Activated T-helper 9 cell treated with anti-CD3 and anti-CD28 coated beads, Interleukin-2, amount 50 U/mL, for 16 hours (primary cell): ENCODE measurements at regions not wholly inside any gene's neighbourhood (a gene's known extent, or its start where the extent isn't known, plus 50 kb on each side); places are given as distances from the start of the nearest gene placed in this dataset.
"Not testable (repeated sequence)": the region's sequence is repeated elsewhere in the genome, so short reads cannot be mapped to it uniquely, and the experiment has no call there.

Experiments used
- DNase-seq: peaks from one replicate; pipeline ENCODE4 v3.0.0-alpha.2; 2020; ENCODE audit warnings: low read depth

DNA sequence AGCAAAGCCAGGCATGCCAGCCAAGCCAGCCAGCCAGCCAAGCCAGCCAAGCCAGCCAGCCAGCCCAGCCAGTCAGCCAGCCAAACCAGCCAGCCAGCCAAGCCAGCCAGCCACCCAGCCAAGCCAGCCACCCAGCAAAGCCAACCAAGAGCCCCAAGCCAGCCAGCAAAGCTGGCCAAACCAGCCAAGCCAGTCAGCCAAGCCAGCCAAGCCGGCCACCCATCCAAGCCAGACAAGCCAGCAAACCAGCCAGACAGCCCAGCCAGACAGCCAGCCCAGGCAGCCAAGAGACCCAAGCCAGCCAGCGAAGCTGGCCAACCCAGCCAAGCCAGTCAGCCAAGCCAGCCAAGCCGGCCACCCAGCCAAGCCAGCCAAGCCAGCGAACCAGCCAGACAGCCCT, 338.3 kb upstream of the PLGLB2 start:
- DNase-seq, result not testable (repeated sequence)

- not testable (repeated sequence) for DNase-seq
These were observed 337.5 kb upstream of the PLGLB2 start for GRCh38 chr2:87410371-87410770.

DNA sequence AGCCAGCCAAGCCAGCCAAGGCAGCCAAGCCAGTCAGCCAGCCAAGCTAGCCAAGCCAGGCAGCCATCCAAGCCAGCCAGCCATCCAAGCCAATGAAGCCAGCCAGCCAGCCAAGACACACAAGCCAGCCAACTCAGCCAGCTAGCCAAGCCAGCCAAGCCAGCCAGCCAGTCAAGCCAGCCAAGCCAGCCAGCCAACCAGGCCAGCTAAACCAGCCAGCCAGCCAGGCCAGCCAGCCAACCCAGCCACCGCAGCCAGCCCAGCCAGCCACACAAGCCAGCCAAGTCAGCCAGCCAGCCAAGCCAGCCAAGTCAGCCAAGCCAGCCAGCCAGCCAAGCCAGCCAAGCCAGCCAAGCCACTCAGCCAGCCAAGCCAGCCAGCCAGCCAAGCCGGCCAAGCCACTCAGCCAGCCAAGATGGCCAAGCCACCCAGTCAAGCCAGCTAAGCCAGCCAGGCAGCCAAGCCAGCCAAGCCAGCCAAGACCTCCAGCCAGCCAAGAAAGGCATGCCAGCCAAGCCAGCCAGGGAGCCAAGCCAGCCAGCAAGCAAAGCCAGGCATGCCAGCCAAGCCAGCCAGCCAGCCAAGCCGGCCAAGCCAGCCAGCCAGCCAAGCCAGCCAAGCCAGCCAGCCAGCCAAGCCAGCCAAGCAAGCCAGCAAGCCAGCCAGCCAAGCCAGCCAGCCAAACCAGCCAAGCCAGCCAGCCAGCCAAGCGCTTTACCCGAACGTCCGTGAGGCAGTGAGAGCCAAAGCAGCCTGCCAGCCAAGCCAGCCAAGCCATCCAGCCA, 335.7 kb upstream of the PLGLB2 start:
- DNase-seq, result not testable (repeated sequence)

- DNase-seq, result not testable (repeated sequence)
These were observed 333.6 kb upstream of the PLGLB2 start for GRCh38 chr2:87414331-87414730.

DNA sequence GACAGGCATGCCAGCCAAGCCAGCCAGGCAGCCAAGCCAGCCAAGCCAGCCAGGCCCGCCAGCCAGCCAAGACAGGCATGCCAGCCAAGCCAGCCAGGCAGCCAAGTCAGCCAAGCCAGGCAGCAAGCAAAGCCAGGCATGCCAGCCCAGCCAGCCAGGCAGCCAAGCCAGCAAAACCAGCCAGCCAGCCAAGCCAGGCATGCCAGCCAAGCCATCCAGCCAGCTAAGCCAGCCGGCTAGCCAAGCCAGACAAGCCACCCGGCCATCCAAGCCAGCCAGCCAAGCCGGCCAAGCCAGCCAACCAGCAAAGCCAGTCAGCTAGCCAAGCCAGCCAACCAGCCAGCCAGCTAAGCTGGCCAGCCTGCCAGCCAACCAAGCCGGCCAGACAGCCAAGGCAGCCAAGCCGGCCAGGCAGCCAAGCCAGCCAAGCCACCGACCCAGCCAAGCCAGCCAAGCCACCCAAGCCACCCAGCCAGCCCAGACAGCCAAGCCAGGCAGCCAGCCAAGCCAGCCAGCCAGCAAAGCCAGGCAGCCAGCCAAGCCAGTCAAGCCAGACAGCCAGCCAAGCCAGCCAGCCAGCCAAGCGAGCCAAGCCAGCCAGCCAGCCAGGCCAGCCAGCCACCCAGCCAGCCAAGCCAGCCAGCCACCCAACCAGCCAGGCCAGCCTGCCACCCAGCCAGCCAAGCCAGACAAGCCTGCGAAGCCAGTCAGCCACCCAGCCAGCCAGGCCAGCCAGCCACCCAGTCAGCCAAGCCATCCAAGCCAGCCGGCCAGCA, 332.9 kb upstream of the PLGLB2 start:
- not testable (repeated sequence) for DNase-seq

DNA sequence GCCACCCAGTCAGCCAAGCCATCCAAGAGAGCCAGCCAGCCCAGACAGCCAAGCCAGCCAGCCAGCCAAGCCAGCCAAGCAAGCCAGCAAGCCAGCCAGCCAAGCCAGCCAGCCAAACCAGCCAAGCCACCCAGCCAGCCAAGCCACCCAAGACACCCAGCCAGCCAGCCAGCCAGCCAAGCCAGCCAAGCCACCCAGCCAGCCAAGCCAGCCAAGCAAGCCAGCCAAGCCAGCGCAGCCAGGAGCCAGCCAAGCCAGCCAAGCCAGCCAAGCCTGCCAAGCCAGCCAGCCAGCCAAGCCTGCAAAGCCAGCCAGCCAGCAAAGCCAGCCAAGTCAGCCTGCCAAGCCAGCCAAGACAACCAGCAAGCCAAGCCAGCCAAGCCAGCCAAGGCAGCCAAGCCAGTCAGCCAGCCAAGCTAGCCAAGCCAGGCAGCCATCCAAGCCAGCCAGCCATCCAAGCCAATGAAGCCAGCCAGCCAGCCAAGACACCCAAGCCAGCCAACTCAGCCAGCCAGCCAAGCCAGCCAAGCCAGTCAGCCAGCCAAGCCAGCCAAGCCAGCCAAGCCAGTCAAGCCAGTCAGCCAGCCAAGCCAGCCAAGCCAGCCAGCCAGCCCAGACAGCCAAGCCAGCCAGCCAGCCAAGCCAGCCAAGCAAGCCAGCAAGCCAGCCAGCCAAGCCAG, 332.2 kb upstream of the PLGLB2 start:
- not testable (repeated sequence) for DNase-seq

DNA sequence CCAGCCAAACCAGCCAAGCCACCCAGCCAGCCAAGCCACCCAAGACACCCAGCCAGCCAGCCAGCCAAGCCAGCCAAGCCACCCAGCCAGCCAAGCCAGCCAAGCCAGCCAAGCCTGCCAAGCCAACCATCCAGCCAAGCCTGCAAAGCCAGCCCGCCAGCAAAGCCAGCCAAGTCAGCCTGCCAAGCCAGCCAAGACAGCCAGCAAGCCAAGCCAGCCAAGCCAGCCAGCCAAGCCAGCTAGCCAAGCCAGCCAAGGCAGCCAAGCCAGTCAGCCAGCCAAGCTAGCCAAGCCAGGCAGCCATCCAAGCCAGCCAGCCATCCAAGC, 331.7 kb upstream of the PLGLB2 start:
- not testable (repeated sequence) for DNase-seq

- not testable (repeated sequence) for DNase-seq
These were observed 330.7 kb upstream of the PLGLB2 start for GRCh38 chr2:87417147-87417546.

DNA sequence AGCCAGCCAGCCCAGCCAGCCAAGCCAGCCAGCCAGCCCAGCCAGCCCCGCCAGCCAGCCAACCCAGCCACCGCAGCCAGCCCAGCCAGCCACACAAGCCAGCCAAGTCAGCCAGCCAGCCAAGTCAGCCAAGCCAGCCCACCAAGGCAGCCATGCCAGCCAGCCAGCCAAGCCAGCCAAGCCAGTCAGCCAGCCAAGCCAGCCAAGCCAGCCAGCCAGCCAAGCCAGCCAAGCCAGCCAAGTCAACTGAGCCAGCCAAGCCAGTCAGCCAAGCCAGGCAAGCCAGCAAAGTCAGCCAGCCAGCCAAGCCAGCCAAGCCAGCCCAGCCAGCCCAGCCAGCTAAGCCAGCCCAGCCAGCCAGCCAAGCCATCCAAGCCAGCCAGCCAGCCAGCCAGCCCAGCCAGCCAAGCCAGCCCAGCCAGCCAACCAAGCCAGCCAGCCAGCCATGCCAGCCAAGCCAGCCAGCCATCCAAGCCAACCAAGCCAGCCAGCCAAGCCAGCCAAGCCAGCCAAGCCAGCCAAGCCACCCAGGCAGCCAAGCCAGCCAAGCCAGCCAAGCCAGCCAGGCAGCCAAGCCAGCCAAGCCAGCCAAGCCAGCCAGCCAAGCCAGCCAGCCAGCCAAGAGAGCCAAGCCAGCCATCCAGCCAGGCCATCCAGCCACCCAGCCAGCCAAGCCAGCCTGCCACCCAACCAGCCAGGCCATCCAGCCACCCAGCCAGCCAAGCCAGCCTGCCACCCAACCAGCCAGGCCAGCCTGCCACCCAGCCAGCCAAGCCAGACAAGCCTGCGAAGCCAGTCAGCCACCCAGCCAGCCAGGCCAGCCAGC, 329.9 kb upstream of the PLGLB2 start:
- DNase-seq, result not testable (repeated sequence)

DNA sequence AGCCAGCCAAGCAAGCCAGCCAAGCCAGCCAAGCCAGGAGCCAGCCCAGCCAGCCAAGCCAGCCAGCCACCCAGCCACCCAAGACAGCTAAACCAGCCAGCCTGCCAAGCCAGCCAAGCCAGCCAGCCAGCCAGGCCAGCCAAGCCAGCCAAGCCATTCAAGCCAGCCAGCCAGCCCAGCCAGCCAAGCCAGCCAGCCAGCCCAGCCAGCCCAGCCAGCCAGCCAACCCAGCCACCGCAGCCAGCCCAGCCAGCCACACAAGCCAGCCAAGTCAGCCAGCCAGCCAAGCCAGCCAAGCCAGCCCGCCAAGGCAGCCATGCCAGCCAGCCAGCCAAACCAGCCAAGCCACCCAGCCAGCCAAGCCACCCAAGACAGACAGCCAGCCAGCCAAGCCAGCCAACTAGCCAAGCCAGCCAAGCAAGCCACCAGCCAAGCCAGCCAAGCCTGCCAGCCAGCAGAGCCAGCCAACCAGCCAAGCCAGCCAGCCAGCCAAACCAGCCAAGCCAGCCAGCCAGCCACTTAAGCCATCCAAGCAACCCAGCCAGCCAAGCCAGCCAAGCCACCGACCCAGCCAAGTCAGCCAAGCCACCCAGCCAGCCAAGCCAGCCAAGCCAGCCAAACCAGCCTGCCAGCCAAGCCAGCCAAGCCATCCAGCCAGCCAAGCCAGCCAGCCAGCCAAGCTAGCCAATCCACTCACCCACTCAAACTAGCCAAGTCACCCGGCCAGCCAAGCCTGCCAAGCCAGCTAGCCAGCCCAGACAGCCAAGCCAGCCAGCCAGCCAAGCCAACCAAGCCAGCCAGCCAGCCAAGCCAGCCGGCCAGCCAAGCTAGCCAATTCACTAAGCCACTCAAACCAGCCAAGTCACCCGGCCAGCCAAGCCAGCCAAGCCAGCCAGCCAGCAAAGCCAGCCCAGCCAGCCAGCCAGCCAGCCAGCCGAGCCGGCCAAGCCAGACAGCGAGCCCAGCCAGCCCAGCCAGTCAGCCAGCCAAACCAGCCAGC, 328.8 kb upstream of the PLGLB2 start:
- DNase-seq, result not testable (repeated sequence)

DNA sequence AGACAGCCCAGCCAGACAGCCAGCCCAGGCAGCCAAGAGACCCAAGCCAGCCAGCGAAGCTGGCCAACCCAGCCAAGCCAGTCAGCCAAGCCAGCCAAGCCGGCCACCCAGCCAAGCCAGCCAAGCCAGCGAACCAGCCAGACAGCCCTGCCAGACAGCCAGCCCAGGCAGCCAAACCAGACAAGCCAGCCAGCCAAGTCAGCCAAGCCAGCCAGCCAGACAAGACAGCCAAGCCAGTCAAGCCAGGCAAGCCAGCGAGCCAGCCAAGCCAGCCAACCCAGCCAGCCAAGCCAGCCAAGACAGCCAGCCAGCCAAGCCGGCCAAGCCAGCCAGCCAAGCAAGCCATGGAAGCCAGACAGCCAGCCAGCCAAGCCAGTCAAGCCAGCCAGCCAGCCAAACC, 327.9 kb upstream of the PLGLB2 start:
- not testable (repeated sequence) for DNase-seq

DNA sequence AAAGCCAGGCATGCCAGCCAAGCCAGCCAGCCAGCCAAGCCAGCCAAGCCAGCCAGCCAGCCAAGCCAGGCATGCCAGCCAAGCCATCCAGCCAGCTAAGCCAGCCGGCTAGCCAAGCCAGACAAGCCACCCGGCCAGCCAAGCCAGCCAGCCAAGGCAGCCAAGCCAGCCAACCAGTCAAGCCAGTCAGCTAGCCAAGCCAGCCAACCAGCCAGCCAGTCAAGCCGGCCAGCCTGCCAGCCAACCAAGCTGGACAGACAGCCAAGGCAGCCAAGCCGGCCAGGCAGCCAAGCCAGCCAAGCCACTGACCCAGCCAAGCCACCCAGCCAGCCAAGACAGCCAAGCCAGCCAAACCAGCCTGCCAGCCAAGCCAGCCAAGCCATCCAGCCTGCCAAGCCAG, 326.9 kb upstream of the PLGLB2 start:
- DNase-seq, result not testable (repeated sequence)

- not testable (repeated sequence) for DNase-seq
These were observed 323.8 kb upstream of the PLGLB2 start for GRCh38 chr2:87423796-87424762.

- not testable (repeated sequence) for DNase-seq
These were observed 323.1 kb upstream of the PLGLB2 start for GRCh38 chr2:87424763-87425154.

GRCh38 chr2:87425191-87425590, 322.7 kb upstream of the PLGLB2 start:
- DNase-seq, result not testable (repeated sequence)

GRCh38 chr2:87425717-87426116, 322.2 kb upstream of the PLGLB2 start:
- not testable (repeated sequence) for DNase-seq

GRCh38 chr2:87428452-87429130, 319.3 kb upstream of the PLGLB2 start:
- DNase-seq, result not testable (repeated sequence)

DNA sequence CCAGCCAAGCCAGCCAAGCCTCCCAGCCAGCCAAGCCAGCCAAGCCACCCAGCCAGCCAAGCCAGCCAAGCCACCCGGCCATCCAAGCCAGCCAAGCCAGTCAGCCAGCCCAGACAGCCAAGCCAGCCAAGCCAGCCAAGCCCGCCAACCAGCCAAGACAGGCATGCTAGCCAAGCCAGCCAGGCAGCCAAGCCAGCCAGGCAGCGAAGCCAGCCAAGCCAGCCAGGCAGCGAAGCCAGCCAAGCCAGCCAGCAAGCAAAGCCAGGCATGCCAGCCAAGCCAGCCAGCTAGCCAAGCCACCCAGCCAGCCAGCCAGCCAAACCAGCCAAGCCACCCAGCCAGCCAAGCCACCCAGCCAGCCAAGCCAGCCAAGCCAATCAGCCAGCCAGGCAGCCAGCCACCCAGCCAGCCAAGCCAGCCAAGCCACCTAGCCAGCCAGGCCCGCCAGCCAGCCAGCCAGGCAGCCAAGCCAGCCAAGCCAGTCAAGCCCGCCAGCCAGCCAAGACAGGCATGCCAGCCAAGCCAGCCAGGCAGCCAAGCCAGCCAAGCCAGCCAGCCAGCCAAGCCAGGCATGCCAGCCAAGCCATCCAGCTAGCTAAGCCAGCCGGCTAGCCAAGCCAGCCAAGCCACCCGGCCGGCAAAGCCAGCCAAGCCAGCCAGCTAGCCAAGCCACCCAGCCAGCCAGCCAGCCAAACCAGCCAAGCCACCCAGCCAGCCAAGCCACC, 318.5 kb upstream of the PLGLB2 start:
- DNase-seq, result not testable (repeated sequence)
